ENCODE measurements at regions not wholly inside any gene's neighbourhood (a gene's known extent, or its start where the extent isn't known, plus 50 kb on each side); places are given as distances from the start of the nearest gene placed in this dataset.
"Not testable (repeated sequence)": the region's sequence is repeated elsewhere in the genome, so short reads cannot be mapped to it uniquely, and the experiment has no call there.

GRCh38 chr11:25633230-25633629 is 698.7 kb upstream of the ANO3 start:
- Histone ChIP-seq H3K27me3 (ENCODE audit: control insufficient read depth, insufficient read depth, low read length) (no peaks in the 10 kb centered on the region), H3K36me3 (ENCODE audit: control insufficient read depth, insufficient read depth, low read length) (no peaks in the 10 kb centered on the region), H3K4me3 (ENCODE audit: low read depth, low read length) (no peak overlapping the region)
- CTCF ChIA-PET = interaction anchor here (0.6 to 0.8 kb wide), 2 partner anchors 12 to 652 kb away, joined by 3 to 4 read pairs; no protein-coding TSS in a partner anchor
- no peak for TF ChIP-seq CTCF (IDR thresholded peaks at IDR 0.05; ENCODE audit: insufficient read depth, low read depth, low read length)
- POLR2A ChIA-PET = no interaction called here
- DNase-seq (ENCODE audit: low read depth) = no peak

GRCh38 chr11:25649220-25649619 is 682.7 kb upstream of the ANO3 start:
- CTCF ChIA-PET; H3K4me3 ChIP-seq (ENCODE audit: low read depth, low read length); H3K27me3 ChIP-seq (ENCODE audit: control insufficient read depth, insufficient read depth, low read length); POLR2A ChIA-PET; DNase-seq (ENCODE audit: low read depth); H3K36me3 ChIP-seq (ENCODE audit: control insufficient read depth, insufficient read depth, low read length): not testable (repeated sequence)

GRCh38 chr11:25650319-25650718 is 681.6 kb upstream of the ANO3 start:
- DNase-seq (ENCODE audit: low read depth) = no peak
- Histone ChIP-seq H3K4me3 (ENCODE audit: low read depth, low read length) (no peak overlapping the region), H3K36me3 (ENCODE audit: control insufficient read depth, insufficient read depth, low read length) (no peaks in the 10 kb centered on the region), H3K27me3 (ENCODE audit: control insufficient read depth, insufficient read depth, low read length) (no peaks in the 10 kb centered on the region)
- CTCF ChIA-PET = no interaction called here
- TF ChIP-seq CTCF (IDR thresholded peaks at IDR 0.05; ENCODE audit: insufficient read depth, low read depth, low read length) = no peak
- POLR2A ChIA-PET = no interaction called here

GRCh38 chr11:25655636-25656035 is 676.3 kb upstream of the ANO3 start:
- TF ChIP-seq CTCF (IDR thresholded peaks at IDR 0.05; ENCODE audit: insufficient read depth, low read depth, low read length) = no peak
- no peak for DNase-seq (ENCODE audit: low read depth)
- H3K36me3 ChIP-seq (ENCODE audit: control insufficient read depth, insufficient read depth, low read length) = no peaks in the 10 kb centered on the region
- no peak overlapping the region for H3K4me3 ChIP-seq (ENCODE audit: low read depth, low read length)
- H3K27me3 ChIP-seq (ENCODE audit: control insufficient read depth, insufficient read depth, low read length) = no peaks in the 10 kb centered on the region
- ChIA-PET POLR2A (no interaction called here), CTCF (no interaction called here)

- POLR2A ChIA-PET = no interaction called here
These were observed 673.0 kb upstream of the ANO3 start for GRCh38 chr11:25658916-25659315.

More at GRCh38 chr11:25658916-25659315, 673.0 kb upstream of the ANO3 start:
- Histone ChIP-seq H3K4me3 (ENCODE audit: low read depth, low read length) (no peak overlapping the region), H3K27me3 (ENCODE audit: control insufficient read depth, insufficient read depth, low read length) (no peaks in the 10 kb centered on the region), H3K36me3 (ENCODE audit: control insufficient read depth, insufficient read depth, low read length) (no peaks in the 10 kb centered on the region)
- DNase-seq (ENCODE audit: low read depth) = no peak
- CTCF ChIA-PET = no interaction called here
- no peak for TF ChIP-seq CTCF (IDR thresholded peaks at IDR 0.05; ENCODE audit: insufficient read depth, low read depth, low read length)
